Left forelimb (tissue), 1 donor: ENCODE measurements at regions not wholly inside any gene's neighbourhood (a gene's known extent, or its start where the extent isn't known, plus 50 kb on each side); places are given as distances from the start of the nearest gene placed in this dataset.

Experiments used
- DNase-seq: peaks from one replicate; pipeline ENCODE4 v3.0.0-alpha.2; 2018; ENCODE audit warnings: low spot score

DNA sequence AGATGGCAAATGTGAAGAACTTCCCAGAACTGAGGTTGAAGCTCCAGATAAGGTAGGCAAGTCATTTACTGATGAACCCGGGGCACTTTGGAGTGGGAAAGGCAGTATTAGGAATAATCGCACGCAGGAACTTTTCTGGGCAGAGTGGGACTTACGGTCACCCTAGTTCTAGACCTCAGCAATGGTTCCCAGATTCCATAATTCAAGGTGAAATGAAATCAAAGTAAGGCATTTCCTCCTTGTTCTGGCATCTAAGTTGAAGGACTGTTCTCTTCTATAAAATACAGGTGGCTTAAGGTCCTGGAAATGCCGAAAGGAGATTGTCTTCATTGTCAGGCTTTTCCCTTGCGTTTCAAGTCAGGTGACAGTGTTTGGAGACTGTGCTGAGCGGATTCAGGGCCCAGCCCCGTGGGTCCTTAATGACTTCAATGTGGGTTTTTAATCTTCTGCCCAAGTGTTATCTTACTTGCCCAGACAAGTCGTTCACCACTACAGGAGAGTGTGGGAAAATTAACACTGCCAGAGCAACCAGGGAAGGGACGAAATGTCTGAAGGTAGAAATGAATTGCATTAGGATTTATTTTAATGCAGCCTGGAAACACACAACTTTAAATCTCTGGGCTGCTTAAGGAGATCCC lies 52.1 kb upstream of the STOX2 start:
- DNase-seq: no peak

DNA sequence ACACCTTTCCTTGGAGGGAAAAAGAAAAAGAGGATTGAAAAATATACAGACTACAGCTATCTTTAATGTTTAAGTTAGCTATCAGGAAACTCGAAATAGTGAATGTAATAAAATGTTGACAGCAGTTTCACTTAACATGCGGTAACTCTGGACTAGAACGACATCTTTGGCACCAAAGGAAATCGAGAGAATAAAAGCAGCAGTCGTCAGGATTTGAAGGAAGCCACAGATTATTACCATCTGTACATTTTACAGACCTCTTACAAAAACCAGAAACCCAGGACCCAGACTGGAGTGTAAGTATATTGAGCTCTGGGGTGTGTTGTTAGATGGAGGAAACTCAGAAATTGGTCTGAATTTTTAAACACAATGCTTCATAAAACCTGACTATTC lies 51.6 kb upstream of the STOX2 start:
- no peak for DNase-seq
